ENCODE measurements at regions not wholly inside any gene's neighbourhood (a gene's known extent, or its start where the extent isn't known, plus 50 kb on each side); places are given as distances from the start of the nearest gene placed in this dataset.

GRCh38 chr11:116110356-116110755 is 606.1 kb upstream of the CADM1 start:
- Histone ChIP-seq H3K9me3 (peaks cover 0 to 7% (median 0%) of the 10 kb centered on the region in 4 donors), H3K36me3 (no peaks in the 10 kb centered on the region), H3K4me1 (no peaks in the 10 kb centered on the region), H3K27ac (no peak overlapping the region), H3K27me3 (no peaks in the 10 kb centered on the region), H3K4me3 (no peak overlapping the region)
- no peak for DNase-seq
- TF ChIP-seq CTCF (IDR thresholded peaks at IDR 0.05) (no peak), POLR2A (IDR thresholded peaks at IDR 0.05) (no peak)

- no peaks in the 10 kb centered on the region for H3K27me3 ChIP-seq
- no peak overlapping the region for H3K27ac ChIP-seq
- DNase-seq: no peak
- no peak for TF ChIP-seq POLR2A (IDR thresholded peaks at IDR 0.05)
- no peak for TF ChIP-seq CTCF (IDR thresholded peaks at IDR 0.05)
- H3K4me1 ChIP-seq: no peaks in the 10 kb centered on the region
- no peaks in the 10 kb centered on the region for H3K36me3 ChIP-seq
- peaks cover 0 to 7% (median 0%) of the 10 kb centered on the region in 4 donors for H3K9me3 ChIP-seq
- H3K4me3 ChIP-seq: no peak overlapping the region
Observed at GRCh38 chr11:116109228-116109627, 605.0 kb upstream of the CADM1 start.

- Histone ChIP-seq H3K27ac (no peak overlapping the region), H3K4me3 (no peak overlapping the region), H3K36me3 (no peaks in the 10 kb centered on the region), H3K4me1 (no peaks in the 10 kb centered on the region), H3K27me3 (no peaks in the 10 kb centered on the region), H3K9me3 (peaks cover 0 to 1% (median 0%) of the 10 kb centered on the region in 4 donors)
- TF ChIP-seq CTCF (IDR thresholded peaks at IDR 0.05) (no peak), POLR2A (IDR thresholded peaks at IDR 0.05) (no peak)
- no peak for DNase-seq
Observed at GRCh38 chr11:116108161-116108560, 603.9 kb upstream of the CADM1 start.

- Histone ChIP-seq H3K27me3 (no peaks in the 10 kb centered on the region), H3K36me3 (no peaks in the 10 kb centered on the region), H3K9me3 (no peaks in the 10 kb centered on the region), H3K27ac (no peak overlapping the region), H3K4me1 (no peaks in the 10 kb centered on the region), H3K4me3 (no peak overlapping the region)
- DNase-seq: no peak
- no peak for TF ChIP-seq CTCF (IDR thresholded peaks at IDR 0.05)
- TF ChIP-seq POLR2A (IDR thresholded peaks at IDR 0.05): no peak
Observed at GRCh38 chr11:116107229-116107628, 603.0 kb upstream of the CADM1 start.

- TF ChIP-seq CTCF (IDR thresholded peaks at IDR 0.05) (no peak), POLR2A (IDR thresholded peaks at IDR 0.05) (no peak)
- no peak overlapping the region for H3K27ac ChIP-seq
- no peaks in the 10 kb centered on the region for H3K36me3 ChIP-seq
- no peak overlapping the region for H3K4me3 ChIP-seq
- no peak for DNase-seq
- no peaks in the 10 kb centered on the region for H3K27me3 ChIP-seq
- no peaks in the 10 kb centered on the region for H3K4me1 ChIP-seq
- H3K9me3 ChIP-seq: no peaks in the 10 kb centered on the region
Observed at GRCh38 chr11:116104498-116105174, 600.4 kb upstream of the CADM1 start.

- no peak for TF ChIP-seq POLR2A (IDR thresholded peaks at IDR 0.05)
- no peak for TF ChIP-seq CTCF (IDR thresholded peaks at IDR 0.05)
- no peaks in the 10 kb centered on the region for H3K9me3 ChIP-seq
- no peaks in the 10 kb centered on the region for H3K4me1 ChIP-seq
- H3K4me3 ChIP-seq: no peak overlapping the region
- no peaks in the 10 kb centered on the region for H3K36me3 ChIP-seq
- no peaks in the 10 kb centered on the region for H3K27me3 ChIP-seq
- no peak for DNase-seq
- no peak overlapping the region for H3K27ac ChIP-seq
Observed at GRCh38 chr11:116101902-116102301, 597.7 kb upstream of the CADM1 start.
